ENCODE measurements at regions not wholly inside any gene's neighbourhood (a gene's known extent, or its start where the extent isn't known, plus 50 kb on each side); places are given as distances from the start of the nearest gene placed in this dataset.
A peak's percentile ranks its signal among the peaks of the same experiment; 100 is the strongest.

GRCh38 chr4:115234405-115235093 lies 121.1 kb upstream of the NDST4 start:
- H3K27ac ChIP-seq (ENCODE audit: low read depth in 1 of 2, low read length in 2 of 2): no peak overlapping the region
- Mint-ChIP-seq H3K36me3 (no peaks in the 10 kb centered on the region), H3K27me3 (ENCODE audit: low read depth in 3 of 3) (no peaks in the 10 kb centered on the region), H3K9me3 (no peaks in the 10 kb centered on the region), H3K27ac (peak overlapping the region in 1 of 7 donors; percentile 30), H3K4me1 (peaks cover 7% of the 10 kb centered on the region), H3K4me3 (no peak overlapping the region)
- TF ChIP-seq, protein P1, sequence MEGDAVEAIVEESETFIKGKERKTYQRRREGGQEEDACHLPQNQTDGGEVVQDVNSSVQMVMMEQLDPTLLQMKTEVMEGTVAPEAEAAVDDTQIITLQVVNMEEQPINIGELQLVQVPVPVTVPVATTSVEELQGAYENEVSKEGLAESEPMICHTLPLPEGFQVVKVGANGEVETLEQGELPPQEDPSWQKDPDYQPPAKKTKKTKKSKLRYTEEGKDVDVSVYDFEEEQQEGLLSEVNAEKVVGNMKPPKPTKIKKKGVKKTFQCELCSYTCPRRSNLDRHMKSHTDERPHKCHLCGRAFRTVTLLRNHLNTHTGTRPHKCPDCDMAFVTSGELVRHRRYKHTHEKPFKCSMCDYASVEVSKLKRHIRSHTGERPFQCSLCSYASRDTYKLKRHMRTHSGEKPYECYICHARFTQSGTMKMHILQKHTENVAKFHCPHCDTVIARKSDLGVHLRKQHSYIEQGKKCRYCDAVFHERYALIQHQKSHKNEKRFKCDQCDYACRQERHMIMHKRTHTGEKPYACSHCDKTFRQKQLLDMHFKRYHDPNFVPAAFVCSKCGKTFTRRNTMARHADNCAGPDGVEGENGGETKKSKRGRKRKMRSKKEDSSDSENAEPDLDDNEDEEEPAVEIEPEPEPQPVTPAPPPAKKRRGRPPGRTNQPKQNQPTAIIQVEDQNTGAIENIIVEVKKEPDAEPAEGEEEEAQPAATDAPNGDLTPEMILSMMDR (IDR thresholded peaks at IDR 0.05): peak; percentile 37
- H3K4me3 ChIP-seq (replicated peaks in 1 of 3; ENCODE audit: low read depth in 2 of 3, low read length in 3 of 3): no peak overlapping the region
- H4K20me1 ChIP-seq (ENCODE audit: insufficient read depth, low read length): no peaks in the 10 kb centered on the region
- H3K79me2 ChIP-seq (ENCODE audit: insufficient read depth, low read length): no peaks in the 10 kb centered on the region
- H3K4me2 ChIP-seq (replicated peaks; ENCODE audit: extremely low read depth, low read length, poor library complexity, severe bottlenecking): no peak overlapping the region
- no peak overlapping the region for H3K9ac ChIP-seq (ENCODE audit: insufficient read depth, low read length, poor library complexity, severe bottlenecking)
- DNase-seq: peak in 2 of 3 donors; percentile 3 to 6
- no CpG with 5 or more reads among the region's 3 CpGs for WGBS (ENCODE audit: insufficient coverage)
- H3K9me3 ChIP-seq (replicated peaks in 1 of 2; ENCODE audit: control insufficient read depth in 1 of 2, insufficient read depth in 1 of 2, low read length in 2 of 2): no peaks in the 10 kb centered on the region
- no peaks in the 10 kb centered on the region for H3K27me3 ChIP-seq (ENCODE audit: control insufficient read depth in 2 of 2, insufficient read depth in 2 of 2, low read length in 2 of 2)
- intact Hi-C loops (cut with micrococcal nuclease): no loop called here
- H3K36me3 ChIP-seq (replicated peaks in 1 of 2; ENCODE audit: control insufficient read depth in 1 of 2, insufficient read depth in 2 of 2, low read length in 2 of 2): no peaks in the 10 kb centered on the region
- no peak overlapping the region for H2AFZ ChIP-seq (ENCODE audit: insufficient read depth, low read depth, low read length, poor library complexity, severe bottlenecking)
- H3K4me1 ChIP-seq (ENCODE audit: control insufficient read depth in 1 of 2, insufficient read depth in 2 of 2, low read length in 2 of 2): no peaks in the 10 kb centered on the region

DNA sequence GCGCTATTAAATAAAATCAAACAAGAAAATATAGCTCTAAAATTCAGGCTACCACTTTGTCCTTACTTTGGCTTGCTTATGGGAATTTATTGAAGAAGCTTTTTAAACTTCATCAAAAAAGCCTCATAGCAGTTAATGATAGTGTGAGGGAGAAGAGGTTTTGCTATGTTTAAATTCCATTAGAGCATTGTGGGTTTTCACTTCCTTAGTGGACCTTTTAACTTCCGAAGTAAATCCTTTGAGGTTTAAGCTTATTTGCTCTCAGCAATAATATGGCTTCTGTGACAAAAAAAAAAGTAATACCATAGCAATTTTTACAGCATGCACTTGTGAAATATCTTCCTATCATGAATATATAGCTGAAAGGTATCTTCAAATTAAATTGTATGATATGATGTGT lies 120.2 kb upstream of the NDST4 start:
- no peaks in the 10 kb centered on the region for H3K36me3 ChIP-seq (replicated peaks in 1 of 2; ENCODE audit: control insufficient read depth in 1 of 2, insufficient read depth in 2 of 2, low read length in 2 of 2)
- no peaks in the 10 kb centered on the region for H3K9me3 ChIP-seq (replicated peaks in 1 of 2; ENCODE audit: control insufficient read depth in 1 of 2, insufficient read depth in 1 of 2, low read length in 2 of 2)
- no peak overlapping the region for H3K27ac Mint-ChIP-seq
- TF ChIP-seq, protein P1 (IDR thresholded peaks at IDR 0.05): no peak
- peaks cover 0 to 2% (median 0%) of the 10 kb centered on the region in 7 donors for H3K9me3 Mint-ChIP-seq
- H3K4me3 ChIP-seq (replicated peaks in 1 of 3; ENCODE audit: low read depth in 2 of 3, low read length in 3 of 3): no peak overlapping the region
- no peak overlapping the region for H3K4me2 ChIP-seq (replicated peaks; ENCODE audit: extremely low read depth, low read length, poor library complexity, severe bottlenecking)
- no peaks in the 10 kb centered on the region for H3K4me1 ChIP-seq (ENCODE audit: control insufficient read depth in 1 of 2, insufficient read depth in 2 of 2, low read length in 2 of 2)
- H3K9ac ChIP-seq (ENCODE audit: insufficient read depth, low read length, poor library complexity, severe bottlenecking): no peak overlapping the region
- no peaks in the 10 kb centered on the region for H4K20me1 ChIP-seq (ENCODE audit: insufficient read depth, low read length)
- DNase-seq: no peak
- H3K27me3 Mint-ChIP-seq (ENCODE audit: low read depth in 3 of 3): no peaks in the 10 kb centered on the region
- no peaks in the 10 kb centered on the region for H3K27me3 ChIP-seq (ENCODE audit: control insufficient read depth in 2 of 2, insufficient read depth in 2 of 2, low read length in 2 of 2)
- WGBS (ENCODE audit: insufficient coverage): no CpG with 5 or more reads among the region's 2 CpGs
- no peaks in the 10 kb centered on the region for H3K36me3 Mint-ChIP-seq
- H3K27ac ChIP-seq (ENCODE audit: low read depth in 1 of 2, low read length in 2 of 2): no peak overlapping the region
- H3K4me1 Mint-ChIP-seq: peaks cover 7% of the 10 kb centered on the region
- intact Hi-C loops (cut with micrococcal nuclease): no loop called here
- no peaks in the 10 kb centered on the region for H3K79me2 ChIP-seq (ENCODE audit: insufficient read depth, low read length)
- H3K4me3 Mint-ChIP-seq: no peak overlapping the region
- H2AFZ ChIP-seq (ENCODE audit: insufficient read depth, low read depth, low read length, poor library complexity, severe bottlenecking): no peak overlapping the region

Measured in CD14-positive monocyte (primary cell).